Activated naive CD4-positive, alpha-beta T cell treated with anti-CD3 and anti-CD28 coated beads for 36 hours (primary cell): ENCODE measurements at regions not wholly inside any gene's neighbourhood (a gene's known extent, or its start where the extent isn't known, plus 50 kb on each side); places are given as distances from the start of the nearest gene placed in this dataset.

Experiments used
- CTCF ChIA-PET: fragments of 350-600 bp; sonication (Branson Sonifier 250); formaldehyde crosslinking; loops from one replicate; lab custom pipeline; 2021; ENCODE audit warnings: antibody characterized with exemption; lab: Charles Lee
- DNase-seq: peaks from one replicate; pipeline ENCODE4 v3.0.0-alpha.2; 2020
- H3K27ac Mint-ChIP-seq: one replicate; pipeline ENCODE4 v1.8.0; 2021; ENCODE audit warnings: mild to moderate bottlenecking, mixed read lengths
- H3K27me3 Mint-ChIP-seq: one replicate; pipeline ENCODE4 v1.8.0; 2021; ENCODE audit warnings: low read depth, mixed read lengths
- H3K36me3 Mint-ChIP-seq: one replicate; pipeline ENCODE4 v1.8.0; 2021; ENCODE audit warnings: low read depth, mixed read lengths
- H3K4me1 Mint-ChIP-seq: one replicate; pipeline ENCODE4 v1.8.0; 2021; ENCODE audit warnings: low read depth, mixed read lengths
- H3K4me3 Mint-ChIP-seq: one replicate; pipeline ENCODE4 v1.8.0; 2021; ENCODE audit warnings: mild to moderate bottlenecking, moderate library complexity, mixed read lengths
- H3K9me3 Mint-ChIP-seq: one replicate; pipeline ENCODE4 v1.8.0; 2021; ENCODE audit warnings: mixed read lengths
- intact Hi-C: fragments of 100-400 bp; cut with micrococcal nuclease; formaldehyde crosslinking; loops from one replicate; pipeline ENCODE4 v1.15.1; 2023

GRCh38 chr7:80082213-80082612 lies 52.4 kb upstream of the GNAI1 start:
- H3K4me1 Mint-ChIP-seq: peaks cover 11% of the 10 kb centered on the region
- H3K4me3 Mint-ChIP-seq: no peak overlapping the region
- CTCF ChIA-PET: interaction anchor here (0.7 kb wide), 1 partner anchor 13 kb away, joined by 3 read pairs; no protein-coding TSS in a partner anchor
- H3K27ac Mint-ChIP-seq: no peak overlapping the region
- H3K36me3 Mint-ChIP-seq: no peaks in the 10 kb centered on the region
- no peak for DNase-seq
- H3K27me3 Mint-ChIP-seq: no peaks in the 10 kb centered on the region
- no peaks in the 10 kb centered on the region for H3K9me3 Mint-ChIP-seq
- intact Hi-C loops: no loop called here

GRCh38 chr7:80078886-80079285 lies 55.7 kb upstream of the GNAI1 start:
- Mint-ChIP-seq H3K4me1 (peaks cover 11% of the 10 kb centered on the region), H3K4me3 (no peak overlapping the region)
- no peak for DNase-seq

GRCh38 chr7:80078159-80078731 lies 56.4 kb upstream of the GNAI1 start:
- DNase-seq: peak; percentile 32
- CTCF ChIA-PET: interaction anchor here (0.6 to 1.3 kb wide), 5 partner anchors 17 to 589 kb away, joined by 3 to 4 read pairs (median 3); no protein-coding TSS in a partner anchor
- Mint-ChIP-seq H3K4me1 (peaks cover 13% of the 10 kb centered on the region), H3K9me3 (no peaks in the 10 kb centered on the region), H3K27me3 (no peaks in the 10 kb centered on the region), H3K36me3 (no peaks in the 10 kb centered on the region), H3K4me3 (peak overlapping the region; percentile 61), H3K27ac (peak overlapping the region; percentile 23)
- intact Hi-C loops: loop anchor here (1.0 to 5.0 kb wide), 3 partner anchors 59 to 269 kb away; no protein-coding TSS in a partner anchor

More at GRCh38 chr7:80078886-80079285, 55.7 kb upstream of the GNAI1 start:
- no peaks in the 10 kb centered on the region for H3K36me3 Mint-ChIP-seq
- H3K27ac Mint-ChIP-seq: peak overlapping the region; percentile 23
- intact Hi-C loops: loop anchor here (1.0 to 5.0 kb wide), 3 partner anchors 58 to 268 kb away; no protein-coding TSS in a partner anchor
- H3K9me3 Mint-ChIP-seq: no peaks in the 10 kb centered on the region
- CTCF ChIA-PET: interaction anchor here (0.8 to 1.3 kb wide), 2 partner anchors 16 to 22 kb away, joined by 3 read pairs; no protein-coding TSS in a partner anchor
- no peaks in the 10 kb centered on the region for H3K27me3 Mint-ChIP-seq

GRCh38 chr7:80070391-80070790 lies 64.2 kb upstream of the GNAI1 start:
- Mint-ChIP-seq H3K27me3 (peaks cover 2% of the 10 kb centered on the region), H3K9me3 (peaks cover 15% of the 10 kb centered on the region), H3K4me3 (no peak overlapping the region), H3K36me3 (no peaks in the 10 kb centered on the region), H3K4me1 (peaks cover 2% of the 10 kb centered on the region), H3K27ac (no peak overlapping the region)
- DNase-seq: no peak
- CTCF ChIA-PET: no interaction called here
- intact Hi-C loops: no loop called here

- Mint-ChIP-seq H3K27ac (no peak overlapping the region), H3K9me3 (peaks cover 16% of the 10 kb centered on the region), H3K27me3 (peaks cover 2% of the 10 kb centered on the region), H3K4me3 (no peak overlapping the region), H3K36me3 (no peaks in the 10 kb centered on the region), H3K4me1 (no peaks in the 10 kb centered on the region)
- CTCF ChIA-PET: interaction anchor here (1.0 kb wide), 1 partner anchor 29 kb away, joined by 3 read pairs; no protein-coding TSS in a partner anchor
- DNase-seq: no peak
- intact Hi-C loops: no loop called here
These were observed 68.0 kb upstream of the GNAI1 start for GRCh38 chr7:80066639-80067038.

- Mint-ChIP-seq H3K9me3 (peaks cover 16% of the 10 kb centered on the region), H3K36me3 (no peaks in the 10 kb centered on the region), H3K4me1 (no peaks in the 10 kb centered on the region), H3K27ac (no peak overlapping the region), H3K27me3 (peaks cover 2% of the 10 kb centered on the region), H3K4me3 (no peak overlapping the region)
- CTCF ChIA-PET: interaction anchor here (0.7 kb wide), 1 partner anchor 284 kb away, joined by 3 read pairs; no protein-coding TSS in a partner anchor
- intact Hi-C loops: no loop called here
- no peak for DNase-seq
These were observed 70.8 kb upstream of the GNAI1 start for GRCh38 chr7:80063834-80064233.

GRCh38 chr7:80060218-80060806 lies 74.3 kb upstream of the GNAI1 start:
- no peak overlapping the region for H3K4me3 Mint-ChIP-seq
- H3K27me3 Mint-ChIP-seq: no peaks in the 10 kb centered on the region
- CTCF ChIA-PET: interaction anchor here (0.5 to 2.1 kb wide), 7 partner anchors 37 to 602 kb away, joined by 3 to 5 read pairs (median 4); no protein-coding TSS in a partner anchor
- no peaks in the 10 kb centered on the region for H3K4me1 Mint-ChIP-seq
- peaks cover under 1% of the 10 kb centered on the region for H3K9me3 Mint-ChIP-seq
- no peaks in the 10 kb centered on the region for H3K36me3 Mint-ChIP-seq
- intact Hi-C loops: loop anchor here (1.0 to 2.0 kb wide), 5 partner anchors 34 to 599 kb away; no protein-coding TSS in a partner anchor
- no peak for DNase-seq
- no peak overlapping the region for H3K27ac Mint-ChIP-seq

GRCh38 chr7:80057488-80057887 lies 77.1 kb upstream of the GNAI1 start:
- no peak for DNase-seq
- Mint-ChIP-seq H3K4me3 (no peak overlapping the region), H3K4me1 (no peaks in the 10 kb centered on the region), H3K27ac (no peak overlapping the region), H3K36me3 (no peaks in the 10 kb centered on the region), H3K9me3 (no peaks in the 10 kb centered on the region), H3K27me3 (no peaks in the 10 kb centered on the region)
- CTCF ChIA-PET: interaction anchor here (1.0 kb wide), 1 partner anchor 10 kb away, joined by 6 read pairs; no protein-coding TSS in a partner anchor
- intact Hi-C loops: no loop called here

- intact Hi-C loops: no loop called here
- no peak for DNase-seq
- H3K9me3 Mint-ChIP-seq: no peaks in the 10 kb centered on the region
- no peaks in the 10 kb centered on the region for H3K36me3 Mint-ChIP-seq
- H3K4me1 Mint-ChIP-seq: no peaks in the 10 kb centered on the region
- no peak overlapping the region for H3K4me3 Mint-ChIP-seq
- CTCF ChIA-PET: no interaction called here
- no peaks in the 10 kb centered on the region for H3K27me3 Mint-ChIP-seq
- H3K27ac Mint-ChIP-seq: no peak overlapping the region
These were observed 80.3 kb upstream of the GNAI1 start for GRCh38 chr7:80054356-80054755.

GRCh38 chr7:80053124-80053523 lies 81.5 kb upstream of the GNAI1 start:
- H3K4me3 Mint-ChIP-seq: no peak overlapping the region
- H3K9me3 Mint-ChIP-seq: no peaks in the 10 kb centered on the region
- H3K36me3 Mint-ChIP-seq: no peaks in the 10 kb centered on the region
- CTCF ChIA-PET: no interaction called here
- intact Hi-C loops: no loop called here
- no peak for DNase-seq
- no peak overlapping the region for H3K27ac Mint-ChIP-seq
- H3K4me1 Mint-ChIP-seq: no peaks in the 10 kb centered on the region
- H3K27me3 Mint-ChIP-seq: no peaks in the 10 kb centered on the region

- Mint-ChIP-seq H3K36me3 (no peaks in the 10 kb centered on the region), H3K27ac (no peak overlapping the region), H3K27me3 (no peaks in the 10 kb centered on the region), H3K4me3 (no peak overlapping the region), H3K9me3 (peaks cover 9% of the 10 kb centered on the region), H3K4me1 (no peaks in the 10 kb centered on the region)
- intact Hi-C loops: loop anchor here (1.0 kb wide), 2 partner anchors 750 to 776 kb away; no protein-coding TSS in a partner anchor
- CTCF ChIA-PET: interaction anchor here (1.2 to 1.3 kb wide), 2 partner anchors 9 to 90 kb away, joined by 4 to 6 read pairs; no protein-coding TSS in a partner anchor
- DNase-seq: no peak
These were observed 86.7 kb upstream of the GNAI1 start for GRCh38 chr7:80047856-80048459.

GRCh38 chr7:80047032-80047431 lies 87.6 kb upstream of the GNAI1 start:
- peaks cover 9% of the 10 kb centered on the region for H3K9me3 Mint-ChIP-seq
- H3K36me3 Mint-ChIP-seq: no peaks in the 10 kb centered on the region
- DNase-seq: no peak
- no peak overlapping the region for H3K4me3 Mint-ChIP-seq
- intact Hi-C loops: no loop called here
- H3K27ac Mint-ChIP-seq: no peak overlapping the region
- no peaks in the 10 kb centered on the region for H3K4me1 Mint-ChIP-seq
- H3K27me3 Mint-ChIP-seq: no peaks in the 10 kb centered on the region
- CTCF ChIA-PET: interaction anchor here (0.6 to 1.3 kb wide), 2 partner anchors 10 to 37 kb away, joined by 4 to 6 read pairs; no protein-coding TSS in a partner anchor
